ENCODE measurements at regions not wholly inside any gene's neighbourhood (a gene's known extent, or its start where the extent isn't known, plus 50 kb on each side); places are given as distances from the start of the nearest gene placed in this dataset.

DNA sequence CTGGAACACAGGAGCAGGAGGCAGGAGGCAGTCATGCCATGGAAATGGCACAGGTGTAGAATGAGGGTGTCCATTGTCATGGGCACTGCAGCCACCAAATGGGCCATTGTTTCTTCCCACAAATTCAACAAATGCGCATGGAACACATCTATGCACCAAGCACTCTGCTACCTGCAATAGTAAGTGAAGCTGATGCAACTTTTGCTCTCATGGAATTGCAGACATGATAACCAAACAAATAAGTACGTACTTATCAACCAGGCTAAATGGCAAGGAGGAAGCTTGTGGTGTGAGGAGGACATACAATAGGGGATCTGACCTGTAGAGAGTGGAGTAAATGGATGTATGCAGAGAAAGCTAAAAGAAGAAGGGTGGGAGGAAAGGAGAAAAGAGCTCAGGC is 116.8 kb downstream of the TRIM36 start:
- no peak overlapping the region for H3K9ac ChIP-seq (ENCODE audit: control insufficient read depth, extremely low read depth, insufficient read depth, low read length)
- no peaks in the 10 kb centered on the region for H4K20me1 ChIP-seq (ENCODE audit: control insufficient read depth, extremely low read depth, insufficient read depth, low read length)
- dilution Hi-C loops (cut with MboI; ENCODE audit: extremely low pct_ligation_motif_present, low sequenced_read_pairs): no loop called here
- no peaks in the 10 kb centered on the region for H3K9me1 ChIP-seq (ENCODE audit: control insufficient read depth, extremely low read depth, insufficient read depth, low read length)
- H3K79me2 ChIP-seq (ENCODE audit: control insufficient read depth, insufficient read depth, low read length): no peaks in the 10 kb centered on the region
- H3K36me3 ChIP-seq (ENCODE audit: control insufficient read depth in 2 of 2, extremely low read depth in 1 of 2, insufficient read depth in 2 of 2, low read length in 2 of 2): no peaks in the 10 kb centered on the region
- no peaks in the 10 kb centered on the region for H3K4me1 ChIP-seq (ENCODE audit: control insufficient read depth, extremely low read depth, insufficient read depth, low read length)
- FAIRE-seq (no peak), DNase-seq (ENCODE audit: low read depth, low spot score) (no peak)
- no peak overlapping the region for H3K27ac ChIP-seq (ENCODE audit: control insufficient read depth, insufficient read depth, low read length)
- H3K4me2 ChIP-seq (ENCODE audit: control insufficient read depth, extremely low read depth, insufficient read depth, low read depth, low read length): no peak overlapping the region
- TF ChIP-seq, protein P1, sequence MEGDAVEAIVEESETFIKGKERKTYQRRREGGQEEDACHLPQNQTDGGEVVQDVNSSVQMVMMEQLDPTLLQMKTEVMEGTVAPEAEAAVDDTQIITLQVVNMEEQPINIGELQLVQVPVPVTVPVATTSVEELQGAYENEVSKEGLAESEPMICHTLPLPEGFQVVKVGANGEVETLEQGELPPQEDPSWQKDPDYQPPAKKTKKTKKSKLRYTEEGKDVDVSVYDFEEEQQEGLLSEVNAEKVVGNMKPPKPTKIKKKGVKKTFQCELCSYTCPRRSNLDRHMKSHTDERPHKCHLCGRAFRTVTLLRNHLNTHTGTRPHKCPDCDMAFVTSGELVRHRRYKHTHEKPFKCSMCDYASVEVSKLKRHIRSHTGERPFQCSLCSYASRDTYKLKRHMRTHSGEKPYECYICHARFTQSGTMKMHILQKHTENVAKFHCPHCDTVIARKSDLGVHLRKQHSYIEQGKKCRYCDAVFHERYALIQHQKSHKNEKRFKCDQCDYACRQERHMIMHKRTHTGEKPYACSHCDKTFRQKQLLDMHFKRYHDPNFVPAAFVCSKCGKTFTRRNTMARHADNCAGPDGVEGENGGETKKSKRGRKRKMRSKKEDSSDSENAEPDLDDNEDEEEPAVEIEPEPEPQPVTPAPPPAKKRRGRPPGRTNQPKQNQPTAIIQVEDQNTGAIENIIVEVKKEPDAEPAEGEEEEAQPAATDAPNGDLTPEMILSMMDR (optimal IDR thresholded peaks at IDR 0.05 in 1 of 3, IDR thresholded peaks at IDR 0.05 in 1 of 3, conservative IDR thresholded peaks at IDR 0.05 in 1 of 3; ENCODE audit: extremely low read depth in 1 of 3, insufficient read depth in 2 of 3, low read length in 3 of 3): no peak
- no peak for TF ChIP-seq EZH2 (IDR thresholded peaks at IDR 0.05; ENCODE audit: low read length)
- no peak overlapping the region for H3K4me3 ChIP-seq (ENCODE audit: control insufficient read depth in 2 of 3, extremely low read depth in 1 of 3, insufficient read depth in 2 of 3, low read depth in 1 of 3, low read length in 3 of 3)
- no peak overlapping the region for H2AFZ ChIP-seq (ENCODE audit: control insufficient read depth, low read length)
- H3K27me3 ChIP-seq (ENCODE audit: control insufficient read depth, extremely low read depth, insufficient read depth, low read length): no peaks in the 10 kb centered on the region
- H3K9me3 ChIP-seq (ENCODE audit: control insufficient read depth, low read depth, low read length): no peaks in the 10 kb centered on the region

- dilution Hi-C loops (cut with MboI; ENCODE audit: extremely low pct_ligation_motif_present, low sequenced_read_pairs): no loop called here
- no peaks in the 10 kb centered on the region for H3K4me1 ChIP-seq (ENCODE audit: control insufficient read depth, extremely low read depth, insufficient read depth, low read length)
- H3K27ac ChIP-seq (ENCODE audit: control insufficient read depth, insufficient read depth, low read length): no peak overlapping the region
- no peaks in the 10 kb centered on the region for H3K9me3 ChIP-seq (ENCODE audit: control insufficient read depth, low read depth, low read length)
- H4K20me1 ChIP-seq (ENCODE audit: control insufficient read depth, extremely low read depth, insufficient read depth, low read length): no peaks in the 10 kb centered on the region
- TF ChIP-seq, protein P1 (optimal IDR thresholded peaks at IDR 0.05 in 1 of 3, IDR thresholded peaks at IDR 0.05 in 1 of 3, conservative IDR thresholded peaks at IDR 0.05 in 1 of 3; ENCODE audit: extremely low read depth in 1 of 3, insufficient read depth in 2 of 3, low read length in 3 of 3): no peak
- no peak for TF ChIP-seq EZH2 (IDR thresholded peaks at IDR 0.05; ENCODE audit: low read length)
- H3K4me2 ChIP-seq (ENCODE audit: control insufficient read depth, extremely low read depth, insufficient read depth, low read depth, low read length): no peak overlapping the region
- FAIRE-seq (no peak), DNase-seq (ENCODE audit: low read depth, low spot score) (no peak)
- no peaks in the 10 kb centered on the region for H3K27me3 ChIP-seq (ENCODE audit: control insufficient read depth, extremely low read depth, insufficient read depth, low read length)
- H3K9ac ChIP-seq (ENCODE audit: control insufficient read depth, extremely low read depth, insufficient read depth, low read length): no peak overlapping the region
- H3K36me3 ChIP-seq (ENCODE audit: control insufficient read depth in 2 of 2, extremely low read depth in 1 of 2, insufficient read depth in 2 of 2, low read length in 2 of 2): no peaks in the 10 kb centered on the region
- no peak overlapping the region for H3K4me3 ChIP-seq (ENCODE audit: control insufficient read depth in 2 of 3, extremely low read depth in 1 of 3, insufficient read depth in 2 of 3, low read depth in 1 of 3, low read length in 3 of 3)
- no peaks in the 10 kb centered on the region for H3K79me2 ChIP-seq (ENCODE audit: control insufficient read depth, insufficient read depth, low read length)
- no peak overlapping the region for H2AFZ ChIP-seq (ENCODE audit: control insufficient read depth, low read length)
- H3K9me1 ChIP-seq (ENCODE audit: control insufficient read depth, extremely low read depth, insufficient read depth, low read length): no peaks in the 10 kb centered on the region
Measured at GRCh38 chr5:115050866-115051265, 118.8 kb downstream of the TRIM36 start.
